Lower lobe of right lung (tissue), 2 donors: ENCODE measurements at regions not wholly inside any gene's neighbourhood (a gene's known extent, or its start where the extent isn't known, plus 50 kb on each side); places are given as distances from the start of the nearest gene placed in this dataset.

Experiments used
- ATAC-seq, 2 donors: fragments of 200-7000 bp; cut with Tn5 transposase; one replicate each; pipeline ENCODE4 v1.9.1; 2020 to 2022; ENCODE audit warnings: mild to moderate bottlenecking in 2 of 2, moderate library complexity in 2 of 2
- DNase-seq: peaks from one replicate; pipeline ENCODE4 v3.0.0-alpha.2; 2020
- H3K27ac ChIP-seq: fragments of 200-600 bp; one replicate; pipeline ENCODE4 v1.8.0; 2022
- H3K27me3 ChIP-seq: fragments of 200-600 bp; one replicate; pipeline ENCODE4 v1.8.0; 2022; ENCODE audit warnings: low read depth
- H3K36me3 ChIP-seq: fragments of 200-600 bp; one replicate; pipeline ENCODE4 v1.8.0; 2022; ENCODE audit warnings: mild to moderate bottlenecking
- H3K4me1 ChIP-seq: fragments of 200-600 bp; one replicate; pipeline ENCODE4 v1.8.0; 2022
- H3K4me3 ChIP-seq: fragments of 200-600 bp; one replicate; pipeline ENCODE4 v1.8.0; 2022; ENCODE audit warnings: mild to moderate bottlenecking
- H3K9me3 ChIP-seq: fragments of 200-600 bp; one replicate; pipeline ENCODE4 v1.8.0; 2022
- intact Hi-C: fragments of 100-400 bp; cut with DNase I; formaldehyde crosslinking; loops from one replicate; pipeline ENCODE4 v1.11.0; 2022
- TF ChIP-seq, protein P1 (sequence below): fragments of 200-600 bp; IDR thresholded peaks from one replicate; pipeline ENCODE4 v1.8.0; 2022; ENCODE audit warnings: antibody characterized with exemption, mild to moderate bottlenecking
- donor health status: DM: no; HTN: yes; CAD: no; lungs with severe emphysema.

DNA sequence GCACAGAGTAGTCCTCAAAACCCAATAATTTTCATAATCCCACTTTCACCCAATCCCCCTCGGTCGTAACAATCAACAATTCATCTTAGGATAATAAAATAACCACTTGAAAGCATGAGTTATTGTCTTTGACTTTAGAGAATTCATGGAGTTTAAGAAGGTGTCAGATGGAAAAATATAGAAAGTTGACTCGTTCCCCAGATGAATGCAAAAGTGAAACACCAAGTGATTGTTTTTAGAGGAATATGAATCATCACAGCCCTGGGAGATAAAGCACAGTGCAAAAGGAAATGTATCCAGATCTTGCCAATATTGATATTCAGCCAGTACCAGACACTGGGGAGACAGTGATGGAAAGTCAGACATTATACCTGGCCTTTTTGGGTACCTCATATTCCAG lies 860.5 kb downstream of the DHX35 start:
- Histone ChIP-seq H3K4me3 (no peak overlapping the region), H3K27me3 (no peaks in the 10 kb centered on the region), H3K9me3 (no peaks in the 10 kb centered on the region), H3K36me3 (no peaks in the 10 kb centered on the region), H3K27ac (no peak overlapping the region), H3K4me1 (no peaks in the 10 kb centered on the region)
- TF ChIP-seq, protein P1, sequence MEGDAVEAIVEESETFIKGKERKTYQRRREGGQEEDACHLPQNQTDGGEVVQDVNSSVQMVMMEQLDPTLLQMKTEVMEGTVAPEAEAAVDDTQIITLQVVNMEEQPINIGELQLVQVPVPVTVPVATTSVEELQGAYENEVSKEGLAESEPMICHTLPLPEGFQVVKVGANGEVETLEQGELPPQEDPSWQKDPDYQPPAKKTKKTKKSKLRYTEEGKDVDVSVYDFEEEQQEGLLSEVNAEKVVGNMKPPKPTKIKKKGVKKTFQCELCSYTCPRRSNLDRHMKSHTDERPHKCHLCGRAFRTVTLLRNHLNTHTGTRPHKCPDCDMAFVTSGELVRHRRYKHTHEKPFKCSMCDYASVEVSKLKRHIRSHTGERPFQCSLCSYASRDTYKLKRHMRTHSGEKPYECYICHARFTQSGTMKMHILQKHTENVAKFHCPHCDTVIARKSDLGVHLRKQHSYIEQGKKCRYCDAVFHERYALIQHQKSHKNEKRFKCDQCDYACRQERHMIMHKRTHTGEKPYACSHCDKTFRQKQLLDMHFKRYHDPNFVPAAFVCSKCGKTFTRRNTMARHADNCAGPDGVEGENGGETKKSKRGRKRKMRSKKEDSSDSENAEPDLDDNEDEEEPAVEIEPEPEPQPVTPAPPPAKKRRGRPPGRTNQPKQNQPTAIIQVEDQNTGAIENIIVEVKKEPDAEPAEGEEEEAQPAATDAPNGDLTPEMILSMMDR, result no peak
- no peak for ATAC-seq
- DNase-seq, result no peak
- intact Hi-C loops, result no loop called here

DNA sequence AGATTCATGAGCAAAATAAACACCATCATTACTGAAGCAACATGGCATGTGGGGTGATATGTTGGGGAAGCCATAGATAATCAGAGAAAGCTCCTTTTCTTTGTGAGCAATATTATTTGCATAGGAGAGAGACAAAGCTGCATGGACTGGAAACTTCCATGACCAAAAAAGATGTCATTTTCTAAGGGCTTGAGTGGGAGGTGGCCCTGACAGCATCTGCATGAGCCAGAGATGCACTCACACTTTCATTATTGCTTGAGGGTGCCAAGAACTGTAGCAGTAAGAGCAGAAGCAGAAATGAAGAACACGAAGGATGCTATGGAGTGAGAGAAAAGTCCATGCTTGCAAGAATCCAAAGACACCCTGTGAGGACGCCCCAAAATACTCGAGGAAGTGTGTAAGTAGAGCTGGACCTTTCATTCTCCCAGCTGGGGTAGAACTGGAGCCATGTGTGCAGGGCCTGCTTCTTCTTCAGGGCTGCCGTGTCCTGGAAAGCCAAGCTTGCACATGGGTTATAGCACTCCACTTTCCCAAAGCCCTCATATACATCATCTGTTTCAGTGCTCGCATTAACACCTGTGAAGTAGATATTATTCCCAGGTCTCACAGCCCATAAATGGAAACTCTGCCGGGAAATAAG lies 851.2 kb downstream of the DHX35 start:
- no peak overlapping the region for H3K27ac ChIP-seq
- no peaks in the 10 kb centered on the region for H3K27me3 ChIP-seq
- ATAC-seq (no peak), DNase-seq (no peak)
- no peaks in the 10 kb centered on the region for H3K36me3 ChIP-seq
- H3K4me3 ChIP-seq, result no peak overlapping the region
- no peaks in the 10 kb centered on the region for H3K9me3 ChIP-seq
- intact Hi-C loops, result no loop called here
- TF ChIP-seq, protein P1, result no peak
- no peaks in the 10 kb centered on the region for H3K4me1 ChIP-seq

DNA sequence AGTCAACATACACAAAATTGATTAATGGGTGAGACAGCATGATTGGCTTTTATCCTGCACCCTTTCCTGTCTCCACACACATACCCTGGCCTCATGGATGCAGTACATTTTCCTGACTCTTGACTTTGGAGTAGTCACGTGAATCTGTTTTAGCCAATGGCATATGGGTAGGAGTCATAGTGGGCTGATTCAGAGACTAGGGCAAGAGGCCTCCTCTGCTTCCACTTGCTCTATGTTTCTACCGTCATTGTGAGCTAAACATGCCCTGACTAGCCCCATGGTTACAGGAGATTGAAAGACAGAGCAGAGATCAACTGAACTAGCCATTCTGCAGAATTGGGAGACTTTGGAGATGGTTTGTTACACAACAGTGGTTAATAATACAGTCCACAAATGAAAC lies 850.0 kb downstream of the DHX35 start:
- Histone ChIP-seq H3K36me3 (no peaks in the 10 kb centered on the region), H3K4me1 (no peaks in the 10 kb centered on the region), H3K27me3 (no peaks in the 10 kb centered on the region), H3K4me3 (no peak overlapping the region), H3K9me3 (no peaks in the 10 kb centered on the region), H3K27ac (no peak overlapping the region)
- ATAC-seq, result no peak
- TF ChIP-seq, protein P1, result no peak
- intact Hi-C loops, result no loop called here
- no peak for DNase-seq

DNA sequence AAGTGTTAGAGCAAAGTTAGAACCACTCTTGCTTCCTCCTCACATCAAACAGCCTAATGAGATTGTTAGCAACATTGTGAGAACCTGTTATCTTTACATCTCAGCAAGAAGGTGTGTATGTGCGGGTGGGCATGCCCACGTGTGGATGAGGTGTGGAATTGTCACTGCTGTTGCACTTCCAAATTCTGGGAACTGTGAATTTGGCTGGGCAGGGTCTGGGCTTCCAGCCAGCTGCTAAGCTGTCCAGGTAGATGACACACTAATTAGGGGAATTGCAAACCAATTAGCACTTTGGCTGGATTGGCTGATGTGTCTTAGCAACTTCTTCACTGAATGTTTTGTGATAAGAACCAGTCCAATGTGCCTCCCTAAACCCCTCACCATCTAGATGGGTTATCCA lies 848.2 kb downstream of the DHX35 start:
- no peaks in the 10 kb centered on the region for H3K27me3 ChIP-seq
- TF ChIP-seq, protein P1, result no peak
- no peaks in the 10 kb centered on the region for H3K4me1 ChIP-seq
- no peaks in the 10 kb centered on the region for H3K36me3 ChIP-seq
- ATAC-seq (no peak), DNase-seq (no peak)
- no peak overlapping the region for H3K4me3 ChIP-seq
- intact Hi-C loops, result no loop called here
- no peak overlapping the region for H3K27ac ChIP-seq
- no peaks in the 10 kb centered on the region for H3K9me3 ChIP-seq

DNA sequence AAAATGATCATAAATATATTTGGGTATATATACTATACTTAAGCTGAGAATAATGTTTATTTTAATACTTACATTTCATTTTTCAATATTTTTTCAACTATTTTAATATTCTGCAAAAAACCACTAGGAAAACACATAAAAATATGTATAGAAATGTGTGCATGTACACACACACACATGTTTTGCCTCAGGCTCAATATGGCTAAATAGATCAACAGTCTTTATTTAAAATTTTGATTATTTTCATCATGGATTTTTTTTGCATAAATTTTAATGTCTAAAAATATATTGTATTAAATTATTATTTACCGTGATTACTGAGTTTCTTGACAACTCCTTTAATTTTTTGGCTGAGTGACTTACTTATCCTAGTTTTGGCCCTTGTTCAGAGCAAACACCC lies 846.5 kb downstream of the DHX35 start:
- Histone ChIP-seq H3K9me3 (no peaks in the 10 kb centered on the region), H3K36me3 (no peaks in the 10 kb centered on the region), H3K4me3 (no peak overlapping the region), H3K27ac (no peak overlapping the region), H3K27me3 (no peaks in the 10 kb centered on the region), H3K4me1 (no peaks in the 10 kb centered on the region)
- TF ChIP-seq, protein P1, result no peak
- intact Hi-C loops, result no loop called here
- ATAC-seq, result no peak
- DNase-seq, result no peak
